ENCODE measurements at regions not wholly inside any gene's neighbourhood (a gene's known extent, or its start where the extent isn't known, plus 50 kb on each side); places are given as distances from the start of the nearest gene placed in this dataset.

GRCh38 chr11:15884777-15885540 lies 471.4 kb downstream of the SOX6 start:
- no peaks in the 10 kb centered on the region for H3K36me3 ChIP-seq (ENCODE audit: control insufficient read depth in 2 of 2, insufficient read depth in 2 of 2, low read length in 1 of 2)
- H3K27ac ChIP-seq (ENCODE audit: low read depth in 1 of 2, low read length in 1 of 2) = no peak overlapping the region
- no peaks in the 10 kb centered on the region for H3K4me1 ChIP-seq (ENCODE audit: control insufficient read depth in 2 of 2, insufficient read depth in 2 of 2, low read length in 2 of 2)
- 84% methylated on average over 6 of the region's 6 CpGs for WGBS
- no peak for DNase-seq (ENCODE audit: low read depth in 6 of 9, low spot score in 9 of 9)
- no peaks in the 10 kb centered on the region for H3K9me3 ChIP-seq (ENCODE audit: control insufficient read depth in 2 of 2, insufficient read depth in 1 of 2, low read length in 1 of 2)
- no peak overlapping the region for H3K4me3 ChIP-seq (ENCODE audit: low read length in 2 of 2)
- H3K27me3 ChIP-seq (ENCODE audit: control insufficient read depth in 2 of 2, insufficient read depth in 1 of 2, low read length in 1 of 2) = no peaks in the 10 kb centered on the region

GRCh38 chr11:15885854-15886253 lies 470.5 kb downstream of the SOX6 start:
- H3K4me3 ChIP-seq (ENCODE audit: low read length in 2 of 2) = no peak overlapping the region
- 93% methylated on average over 5 of the region's 5 CpGs for WGBS
- DNase-seq (ENCODE audit: low read depth in 6 of 9, low spot score in 9 of 9) = no peak
- no peaks in the 10 kb centered on the region for H3K27me3 ChIP-seq (ENCODE audit: control insufficient read depth in 2 of 2, insufficient read depth in 1 of 2, low read length in 1 of 2)
- H3K36me3 ChIP-seq (ENCODE audit: control insufficient read depth in 2 of 2, insufficient read depth in 2 of 2, low read length in 1 of 2) = no peaks in the 10 kb centered on the region
- no peak overlapping the region for H3K27ac ChIP-seq (ENCODE audit: low read depth in 1 of 2, low read length in 1 of 2)
- H3K4me1 ChIP-seq (ENCODE audit: control insufficient read depth in 2 of 2, insufficient read depth in 2 of 2, low read length in 2 of 2) = no peaks in the 10 kb centered on the region
- no peaks in the 10 kb centered on the region for H3K9me3 ChIP-seq (ENCODE audit: control insufficient read depth in 2 of 2, insufficient read depth in 1 of 2, low read length in 1 of 2)

- H3K27me3 ChIP-seq (ENCODE audit: control insufficient read depth in 2 of 2, insufficient read depth in 1 of 2, low read length in 1 of 2) = no peaks in the 10 kb centered on the region
- no peak overlapping the region for H3K27ac ChIP-seq (ENCODE audit: low read depth in 1 of 2, low read length in 1 of 2)
- no peak for DNase-seq (ENCODE audit: low read depth in 6 of 9, low spot score in 9 of 9)
- H3K4me1 ChIP-seq (ENCODE audit: control insufficient read depth in 2 of 2, insufficient read depth in 2 of 2, low read length in 2 of 2) = no peaks in the 10 kb centered on the region
- no peak overlapping the region for H3K4me3 ChIP-seq (ENCODE audit: low read length in 2 of 2)
- no peaks in the 10 kb centered on the region for H3K36me3 ChIP-seq (ENCODE audit: control insufficient read depth in 2 of 2, insufficient read depth in 2 of 2, low read length in 1 of 2)
- 88% methylated on average over 4 of the region's 4 CpGs for WGBS
- H3K9me3 ChIP-seq (ENCODE audit: control insufficient read depth in 2 of 2, insufficient read depth in 1 of 2, low read length in 1 of 2) = no peaks in the 10 kb centered on the region
These were observed 470.0 kb downstream of the SOX6 start for GRCh38 chr11:15886299-15886698.

- whole genome bisulfite sequencing = 91% methylated on average over 5 of the region's 5 CpGs
- H3K36me3 ChIP-seq (ENCODE audit: control insufficient read depth in 2 of 2, insufficient read depth in 2 of 2, low read length in 1 of 2) = no peaks in the 10 kb centered on the region
- H3K9me3 ChIP-seq (ENCODE audit: control insufficient read depth in 2 of 2, insufficient read depth in 1 of 2, low read length in 1 of 2) = no peaks in the 10 kb centered on the region
- H3K27ac ChIP-seq (ENCODE audit: low read depth in 1 of 2, low read length in 1 of 2) = no peak overlapping the region
- DNase-seq (ENCODE audit: low read depth in 6 of 9, low spot score in 9 of 9) = no peak
- H3K4me1 ChIP-seq (ENCODE audit: control insufficient read depth in 2 of 2, insufficient read depth in 2 of 2, low read length in 2 of 2) = no peaks in the 10 kb centered on the region
- H3K4me3 ChIP-seq (ENCODE audit: low read length in 2 of 2) = no peak overlapping the region
- H3K27me3 ChIP-seq (ENCODE audit: control insufficient read depth in 2 of 2, insufficient read depth in 1 of 2, low read length in 1 of 2) = no peaks in the 10 kb centered on the region
These were observed 469.5 kb downstream of the SOX6 start for GRCh38 chr11:15886866-15887265.

GRCh38 chr11:15888556-15889345 lies 467.6 kb downstream of the SOX6 start:
- DNase-seq (ENCODE audit: low read depth in 6 of 9, low spot score in 9 of 9) = no peak
- Histone ChIP-seq H3K27ac (ENCODE audit: low read depth in 1 of 2, low read length in 1 of 2) (no peak overlapping the region), H3K9me3 (ENCODE audit: control insufficient read depth in 2 of 2, insufficient read depth in 1 of 2, low read length in 1 of 2) (no peaks in the 10 kb centered on the region), H3K27me3 (ENCODE audit: control insufficient read depth in 2 of 2, insufficient read depth in 1 of 2, low read length in 1 of 2) (no peaks in the 10 kb centered on the region), H3K36me3 (ENCODE audit: control insufficient read depth in 2 of 2, insufficient read depth in 2 of 2, low read length in 1 of 2) (no peaks in the 10 kb centered on the region), H3K4me1 (ENCODE audit: control insufficient read depth in 2 of 2, insufficient read depth in 2 of 2, low read length in 2 of 2) (no peaks in the 10 kb centered on the region), H3K4me3 (ENCODE audit: low read length in 2 of 2) (no peak overlapping the region)
- 85% methylated on average over 2 of the region's 2 CpGs for WGBS

- no peak overlapping the region for H3K27ac ChIP-seq (ENCODE audit: low read depth in 1 of 2, low read length in 1 of 2)
- 86% methylated on average over 2 of the region's 2 CpGs for WGBS
- no peaks in the 10 kb centered on the region for H3K9me3 ChIP-seq (ENCODE audit: control insufficient read depth in 2 of 2, insufficient read depth in 1 of 2, low read length in 1 of 2)
- H3K4me1 ChIP-seq (ENCODE audit: control insufficient read depth in 2 of 2, insufficient read depth in 2 of 2, low read length in 2 of 2) = no peaks in the 10 kb centered on the region
- no peak overlapping the region for H3K4me3 ChIP-seq (ENCODE audit: low read length in 2 of 2)
- no peak for DNase-seq (ENCODE audit: low read depth in 6 of 9, low spot score in 9 of 9)
- no peaks in the 10 kb centered on the region for H3K36me3 ChIP-seq (ENCODE audit: control insufficient read depth in 2 of 2, insufficient read depth in 2 of 2, low read length in 1 of 2)
- H3K27me3 ChIP-seq (ENCODE audit: control insufficient read depth in 2 of 2, insufficient read depth in 1 of 2, low read length in 1 of 2) = no peaks in the 10 kb centered on the region
These were observed 466.8 kb downstream of the SOX6 start for GRCh38 chr11:15889363-15890030.

- Histone ChIP-seq H3K27me3 (ENCODE audit: control insufficient read depth in 2 of 2, insufficient read depth in 1 of 2, low read length in 1 of 2) (no peaks in the 10 kb centered on the region), H3K36me3 (ENCODE audit: control insufficient read depth in 2 of 2, insufficient read depth in 2 of 2, low read length in 1 of 2) (no peaks in the 10 kb centered on the region), H3K27ac (ENCODE audit: low read depth in 1 of 2, low read length in 1 of 2) (no peak overlapping the region), H3K9me3 (ENCODE audit: control insufficient read depth in 2 of 2, insufficient read depth in 1 of 2, low read length in 1 of 2) (no peaks in the 10 kb centered on the region), H3K4me1 (ENCODE audit: control insufficient read depth in 2 of 2, insufficient read depth in 2 of 2, low read length in 2 of 2) (no peaks in the 10 kb centered on the region), H3K4me3 (ENCODE audit: low read length in 2 of 2) (no peak overlapping the region)
- DNase-seq (ENCODE audit: low read depth in 6 of 9, low spot score in 9 of 9) = no peak
- WGBS = 93% methylated on average over 9 of the region's 9 CpGs
These were observed 466.2 kb downstream of the SOX6 start for GRCh38 chr11:15890031-15890713.

- no peak for DNase-seq (ENCODE audit: low read depth in 6 of 9, low spot score in 9 of 9)
- Histone ChIP-seq H3K4me1 (ENCODE audit: control insufficient read depth in 2 of 2, insufficient read depth in 2 of 2, low read length in 2 of 2) (no peaks in the 10 kb centered on the region), H3K36me3 (ENCODE audit: control insufficient read depth in 2 of 2, insufficient read depth in 2 of 2, low read length in 1 of 2) (no peaks in the 10 kb centered on the region), H3K27ac (ENCODE audit: low read depth in 1 of 2, low read length in 1 of 2) (no peak overlapping the region), H3K27me3 (ENCODE audit: control insufficient read depth in 2 of 2, insufficient read depth in 1 of 2, low read length in 1 of 2) (no peaks in the 10 kb centered on the region), H3K9me3 (ENCODE audit: control insufficient read depth in 2 of 2, insufficient read depth in 1 of 2, low read length in 1 of 2) (no peaks in the 10 kb centered on the region), H3K4me3 (ENCODE audit: low read length in 2 of 2) (no peak overlapping the region)
- 39% methylated on average over 3 of the region's 3 CpGs for WGBS
These were observed 463.3 kb downstream of the SOX6 start for GRCh38 chr11:15893080-15893492.
